ENCODE measurements at regions not wholly inside any gene's neighbourhood (a gene's known extent, or its start where the extent isn't known, plus 50 kb on each side); places are given as distances from the start of the nearest gene placed in this dataset.

DNA sequence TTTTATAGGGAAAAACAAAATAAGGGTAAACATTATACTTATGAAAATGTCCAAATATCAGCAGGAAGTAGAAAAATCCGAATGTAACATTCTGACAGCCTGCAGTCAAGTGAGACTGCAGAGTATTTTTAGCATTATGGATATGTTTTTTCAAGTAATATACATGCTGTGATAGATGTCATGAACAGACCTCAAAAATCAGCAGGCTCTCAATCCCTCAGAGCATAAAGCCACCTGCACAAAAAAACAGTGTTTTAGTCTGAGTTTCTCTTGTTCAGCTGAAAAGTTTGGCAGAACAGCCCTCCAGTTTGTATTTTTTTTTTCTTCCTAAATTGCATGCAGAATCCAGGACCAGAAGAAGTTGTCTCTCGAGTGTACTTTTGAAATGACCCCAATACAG is 219.1 kb upstream of the FMN2 start:
- DNase-seq (ENCODE audit: low read depth) = no peak

DNA sequence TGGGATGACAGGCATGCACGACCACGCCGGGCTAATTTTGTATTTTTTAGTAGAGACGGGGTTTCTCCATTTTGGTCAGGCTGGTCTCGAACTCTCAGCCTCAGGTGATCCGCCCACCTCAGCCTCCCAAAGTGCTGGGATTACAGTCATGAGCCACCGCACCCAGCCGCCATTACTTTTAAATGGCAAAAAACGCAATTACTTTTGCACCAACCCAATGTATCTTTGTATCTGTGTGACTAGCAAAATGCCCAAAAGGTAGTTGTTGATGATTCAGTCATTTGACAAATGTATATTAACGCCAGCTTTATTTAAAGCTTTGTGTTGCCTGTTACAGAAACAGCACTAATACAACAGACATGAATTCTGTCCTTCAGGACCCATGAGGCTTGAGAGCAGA is 216.9 kb upstream of the FMN2 start:
- no peak for DNase-seq (ENCODE audit: low read depth)

DNA sequence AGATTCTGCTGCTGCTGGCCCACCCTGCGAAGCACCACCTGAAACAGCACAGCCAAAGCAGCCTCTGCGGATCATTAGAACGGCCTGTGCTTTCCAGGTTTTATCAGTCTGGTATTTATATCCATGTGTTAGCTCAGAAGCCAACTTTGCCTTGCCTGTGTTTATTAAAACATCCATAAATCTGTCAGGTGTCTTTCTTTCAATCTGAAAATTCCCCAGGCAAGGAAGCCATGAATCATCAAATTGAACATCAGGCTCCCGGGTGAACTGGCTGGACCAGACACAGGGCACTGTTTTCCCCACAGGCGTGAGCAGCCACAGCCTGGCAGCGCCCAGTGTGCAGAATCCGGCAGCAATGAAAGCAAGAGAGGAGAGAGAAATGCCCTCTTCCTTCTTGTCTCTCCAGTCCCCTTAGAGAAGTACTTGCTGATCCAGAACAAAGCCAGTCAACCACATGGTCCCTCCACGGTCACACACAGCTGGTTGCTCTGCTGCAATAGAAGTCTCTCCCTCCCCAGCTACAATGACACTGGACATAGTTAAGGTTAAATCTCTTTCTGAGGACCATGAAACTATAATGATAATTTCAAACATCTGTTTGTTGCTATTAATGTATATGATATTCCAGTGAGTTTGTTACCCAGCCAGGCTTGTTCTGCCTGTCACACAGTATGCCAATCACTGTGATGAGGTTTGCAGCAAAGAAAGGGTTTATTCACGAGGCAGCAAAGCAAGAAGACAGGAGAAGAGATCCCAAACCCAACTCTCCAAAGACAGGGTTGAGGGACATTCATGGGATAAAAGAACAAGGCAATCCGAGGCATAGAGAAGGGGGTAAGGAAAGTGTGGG is 212.1 kb upstream of the FMN2 start:
- no peak for DNase-seq (ENCODE audit: low read depth)

DNA sequence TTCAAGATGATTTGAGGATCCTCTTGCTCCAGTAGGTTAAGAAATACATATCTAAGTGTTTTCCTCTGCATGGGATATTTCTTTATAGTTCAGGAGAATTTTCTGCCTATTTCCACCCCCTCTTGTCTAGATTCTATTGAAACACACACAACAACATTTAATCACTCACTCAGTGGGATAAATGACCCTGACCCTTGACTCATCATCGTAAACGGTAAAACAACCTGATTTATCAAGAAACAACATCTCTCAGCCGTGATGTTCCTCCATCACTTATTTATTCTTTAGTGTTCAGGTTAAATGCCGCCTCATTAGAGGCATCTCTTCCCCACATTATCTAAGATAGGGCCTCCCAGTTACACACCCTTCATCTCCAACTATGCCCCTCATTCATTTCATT is 208.7 kb upstream of the FMN2 start:
- DNase-seq (ENCODE audit: low read depth) = no peak

DNA sequence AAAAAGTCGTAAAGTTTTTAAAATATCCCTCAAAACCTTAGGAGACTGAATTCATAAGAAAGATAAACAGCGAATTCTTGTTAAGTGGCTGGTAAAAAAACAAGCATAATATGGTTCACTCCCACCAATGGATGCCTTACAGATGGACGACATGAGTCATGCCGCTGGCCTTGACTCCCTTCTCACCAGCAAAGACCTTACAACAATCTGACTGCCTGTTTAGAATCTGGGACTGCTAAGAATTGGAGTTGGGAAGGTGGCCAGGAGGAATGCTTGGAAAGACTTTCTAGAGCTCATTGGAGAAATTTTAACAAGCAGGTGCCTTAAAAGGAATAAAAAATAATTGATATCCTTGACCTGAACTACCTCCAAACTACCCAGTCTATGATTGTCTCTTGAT is 206.9 kb upstream of the FMN2 start:
- DNase-seq (ENCODE audit: low read depth) = peak; percentile 6

DNA sequence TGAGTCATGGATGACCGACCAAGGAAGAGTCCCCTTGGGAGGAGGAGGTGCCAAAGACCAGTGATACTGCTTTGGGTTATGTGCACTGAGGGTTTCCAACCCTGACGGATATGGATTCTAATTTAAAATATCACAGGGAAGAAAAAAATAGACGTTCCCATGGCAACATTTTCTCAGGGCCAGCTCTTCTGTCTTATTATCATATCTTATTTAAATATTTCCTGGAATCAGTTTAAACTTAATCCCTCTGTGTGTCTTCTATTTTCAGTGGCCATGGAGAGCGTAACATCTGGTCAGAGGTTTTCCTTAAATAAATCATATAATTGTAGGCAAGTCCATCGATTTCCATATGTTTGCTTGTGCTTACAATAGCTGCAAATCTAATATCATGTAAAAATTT is 205.4 kb upstream of the FMN2 start:
- no peak for DNase-seq (ENCODE audit: low read depth)

DNA sequence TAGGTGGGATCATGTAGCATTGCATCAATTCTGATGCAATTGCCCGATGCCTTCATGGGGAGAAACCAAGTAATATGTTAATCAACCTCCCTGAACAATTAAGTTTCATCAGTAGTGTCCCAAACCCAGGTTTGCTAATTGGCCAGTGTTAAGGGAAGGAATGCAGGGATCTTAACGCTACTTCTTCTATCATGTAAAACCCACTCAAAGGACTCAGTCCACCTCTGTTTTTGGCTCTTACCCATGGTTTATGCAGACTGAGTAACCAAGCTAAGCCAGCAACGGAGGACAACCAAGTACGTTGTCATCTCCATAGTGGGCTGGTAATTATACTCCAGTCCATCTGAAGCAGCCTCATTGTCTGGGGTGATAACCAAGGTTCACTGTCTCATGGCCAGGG is 203.0 kb upstream of the FMN2 start:
- no peak for DNase-seq (ENCODE audit: low read depth)

DNA sequence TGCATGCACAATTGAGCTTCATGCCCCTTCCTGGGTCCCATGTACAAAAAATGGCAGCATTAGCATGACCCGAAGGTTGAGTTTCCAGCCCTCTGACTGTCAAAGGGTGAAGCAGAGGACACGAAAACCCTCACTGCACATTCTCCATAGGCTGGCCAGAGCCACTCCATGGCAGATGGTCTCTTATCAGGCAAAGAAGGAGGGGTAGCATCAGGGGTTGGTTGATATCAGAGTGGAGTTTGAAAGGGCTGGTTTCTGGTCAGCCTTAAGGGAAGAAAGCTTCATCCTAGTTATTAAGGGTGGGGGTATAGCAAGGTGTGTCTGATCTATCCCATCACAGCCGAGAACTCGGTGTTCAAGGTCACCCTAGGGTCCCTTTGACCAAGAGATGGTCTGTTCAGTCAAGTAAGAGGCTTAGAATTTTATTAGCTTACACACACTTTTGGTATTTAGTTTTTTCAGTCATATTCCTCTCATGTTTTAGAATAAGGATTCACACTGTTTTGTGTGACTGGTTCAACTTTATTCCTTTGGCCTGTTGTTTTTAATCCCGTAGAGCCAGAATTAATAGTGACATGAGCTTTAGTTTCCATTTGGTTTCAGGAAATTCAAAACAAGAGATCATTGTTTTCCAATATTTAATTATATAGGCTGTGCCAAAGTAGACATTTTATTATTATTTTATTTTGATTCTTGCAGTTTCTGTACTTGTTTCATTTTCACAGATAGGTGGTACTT is 199.9 kb upstream of the FMN2 start:
- no peak for DNase-seq (ENCODE audit: low read depth)

DNA sequence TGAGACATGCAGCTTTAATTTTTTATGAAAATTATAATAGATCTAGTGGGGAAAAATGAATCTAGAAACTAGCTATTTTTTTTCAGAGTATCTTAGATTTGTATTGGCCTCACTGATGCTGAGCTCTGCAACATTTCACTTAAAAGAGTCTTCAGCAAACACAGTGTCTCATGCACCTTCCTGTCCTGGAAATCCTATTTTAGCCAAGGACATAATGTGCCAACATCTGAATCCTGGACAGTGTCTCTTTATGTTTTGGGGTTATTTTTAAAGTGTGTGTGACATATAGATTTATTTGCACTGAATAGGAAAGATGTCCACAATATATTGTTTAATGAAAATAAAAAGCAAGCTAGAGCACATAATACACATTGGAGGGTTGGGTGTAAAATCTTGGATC is 199.1 kb upstream of the FMN2 start:
- DNase-seq (ENCODE audit: low read depth) = no peak

DNA sequence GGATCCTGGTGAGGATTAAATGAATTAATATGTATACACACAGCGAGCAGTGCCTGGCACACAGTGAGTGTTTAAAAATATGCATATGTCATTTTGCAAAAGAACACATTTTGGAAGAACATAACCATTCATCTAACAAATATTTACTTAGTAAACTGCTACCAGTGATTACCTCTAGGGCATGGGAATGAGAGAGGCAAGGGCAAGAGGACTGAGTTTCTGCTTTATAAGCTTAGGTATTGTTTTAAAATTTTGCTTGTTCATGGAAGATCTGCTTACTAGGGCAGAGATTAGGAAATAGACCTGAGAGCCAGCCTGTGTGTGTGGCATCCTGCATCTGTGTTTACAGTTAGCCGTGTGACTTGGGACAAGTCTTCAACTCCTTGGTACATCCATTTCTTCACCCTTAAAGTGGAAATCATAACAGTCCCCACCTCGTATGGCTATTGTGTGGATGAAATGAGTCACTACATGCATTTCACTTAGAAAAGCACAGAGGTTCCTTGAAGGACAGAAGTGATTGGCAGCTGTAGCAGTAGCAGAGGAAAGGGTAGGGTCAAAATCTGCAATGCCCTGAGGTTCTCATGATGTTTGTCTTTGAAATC is 198.5 kb upstream of the FMN2 start:
- DNase-seq (ENCODE audit: low read depth) = no peak

DNA sequence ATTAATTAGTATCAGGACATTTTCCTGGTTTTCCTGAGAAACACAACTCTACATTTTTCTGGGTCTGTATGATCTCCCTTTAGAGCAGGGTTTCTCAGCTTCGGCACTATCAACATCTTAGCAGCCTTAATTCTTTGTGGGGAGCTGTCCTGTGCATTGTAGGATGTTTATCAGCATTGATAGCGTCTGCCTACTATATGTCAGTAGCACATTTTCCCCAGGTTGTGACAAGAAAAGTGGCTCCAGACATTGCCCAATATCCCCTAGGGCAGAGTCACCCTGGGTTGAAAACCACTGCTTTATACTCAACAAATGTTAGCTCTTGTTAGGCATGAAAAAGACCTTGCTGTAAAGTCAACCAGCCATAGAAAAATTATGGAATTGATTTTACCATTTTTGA is 195.1 kb upstream of the FMN2 start:
- no peak for DNase-seq (ENCODE audit: low read depth)

DNA sequence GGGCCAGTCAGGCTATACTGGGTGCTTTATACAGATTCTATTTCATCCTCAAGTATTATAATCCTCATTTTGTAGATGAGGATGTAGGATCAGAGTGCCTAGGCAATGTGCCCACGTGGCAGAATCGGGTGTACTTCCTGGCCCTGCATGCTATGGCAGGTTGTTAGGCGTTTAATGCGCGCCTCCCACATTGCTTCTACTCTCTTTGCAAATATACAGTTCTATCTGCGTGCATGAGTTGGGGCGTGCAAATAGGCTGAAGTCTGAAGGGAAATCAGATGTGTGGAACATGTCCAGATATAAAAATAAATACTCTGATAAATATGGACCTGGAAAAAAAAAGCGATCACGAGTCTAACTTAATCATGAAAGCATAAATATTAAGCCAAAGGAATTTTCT is 194.7 kb upstream of the FMN2 start:
- DNase-seq (ENCODE audit: low read depth) = no peak

DNA sequence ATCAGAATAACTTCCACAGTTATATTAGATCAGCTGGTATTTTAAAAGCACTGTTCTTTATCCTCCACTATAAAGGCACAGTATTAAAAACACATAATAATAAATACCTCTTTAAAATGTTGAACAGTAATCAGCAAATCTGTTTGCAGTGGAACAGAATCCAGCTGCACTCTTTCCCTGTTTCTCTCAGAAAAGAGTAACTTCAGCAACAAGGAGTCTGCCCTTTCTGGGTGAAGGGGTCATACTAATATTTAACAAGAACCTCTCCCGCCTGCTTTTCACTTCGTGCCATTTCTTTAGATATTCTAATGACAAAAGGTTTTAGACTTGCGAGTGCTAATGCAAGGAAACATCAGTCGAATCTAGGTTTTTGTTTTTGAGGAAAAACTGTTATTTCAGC is 194.2 kb upstream of the FMN2 start:
- no peak for DNase-seq (ENCODE audit: low read depth)

DNA sequence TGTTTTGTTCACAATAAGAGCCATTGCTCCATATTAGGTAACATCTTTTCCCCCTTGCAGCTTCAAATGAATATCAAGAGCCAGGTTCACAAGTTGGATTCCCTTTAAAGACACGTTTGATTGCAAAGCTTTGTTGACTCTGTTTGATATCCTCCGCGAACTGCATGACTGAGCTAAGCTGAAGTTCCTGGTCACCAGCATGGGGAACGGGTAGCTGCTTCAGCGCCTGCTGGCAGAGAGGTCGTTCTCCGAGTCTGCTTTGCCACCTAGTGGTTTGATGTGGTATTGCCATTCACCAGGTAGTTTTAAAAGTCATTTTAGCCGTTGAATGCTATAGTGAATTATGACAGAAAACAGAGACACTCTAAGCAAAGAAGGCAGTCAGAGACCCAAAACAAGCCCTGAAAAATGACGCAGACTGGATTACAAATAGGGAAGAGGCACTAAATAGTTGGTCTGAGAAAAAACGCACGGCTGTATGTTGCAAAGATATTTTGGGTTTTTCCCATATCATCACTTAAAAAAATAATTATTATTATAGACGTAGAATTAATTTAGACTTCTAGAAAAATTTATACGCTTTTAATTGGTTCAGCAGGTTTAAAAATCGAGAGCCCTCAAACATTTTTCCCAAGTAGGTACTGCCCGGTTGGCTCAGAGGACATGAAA is 193.5 kb upstream of the FMN2 start:
- peak; percentile 67 for DNase-seq (ENCODE audit: low read depth)

DNA sequence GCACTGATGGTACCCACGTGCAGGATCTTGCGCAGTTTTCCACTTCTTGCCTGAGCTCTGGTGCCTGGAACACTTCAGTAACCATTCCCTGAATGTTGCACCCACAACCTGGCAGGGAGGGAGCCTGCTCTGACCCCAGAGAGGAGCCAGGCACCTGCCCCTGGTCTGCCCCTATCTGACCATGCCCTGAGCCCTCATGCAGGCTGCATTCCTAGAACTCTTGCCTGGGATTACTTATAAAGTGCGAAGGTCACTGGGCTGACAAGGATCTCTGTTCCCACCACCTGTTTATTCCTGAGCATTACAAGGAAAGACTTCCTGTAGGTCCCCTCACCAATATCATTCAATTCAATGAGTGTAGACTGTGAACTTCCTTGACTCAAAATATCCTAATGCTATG is 191.9 kb upstream of the FMN2 start:
- DNase-seq (ENCODE audit: low read depth) = no peak

DNA sequence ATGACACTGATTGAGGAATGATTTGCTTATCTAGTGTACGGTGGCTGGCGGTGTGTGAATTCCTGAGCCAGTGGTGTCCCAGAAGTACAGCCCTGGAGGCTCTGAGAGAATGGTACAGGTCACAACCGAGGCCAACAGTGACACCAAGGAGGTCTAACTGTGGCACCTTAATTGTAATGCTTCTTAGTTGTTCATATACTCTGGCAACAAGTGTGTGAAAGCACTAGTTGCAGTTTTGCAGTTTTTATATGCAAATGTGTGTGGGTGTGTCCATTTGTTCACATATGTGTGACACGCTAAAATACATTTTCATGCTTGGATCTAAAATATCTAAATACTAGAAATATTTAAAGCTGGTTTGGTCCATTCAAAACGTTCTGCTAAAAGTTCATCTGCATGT is 185.3 kb upstream of the FMN2 start:
- DNase-seq (ENCODE audit: low read depth) = no peak

DNA sequence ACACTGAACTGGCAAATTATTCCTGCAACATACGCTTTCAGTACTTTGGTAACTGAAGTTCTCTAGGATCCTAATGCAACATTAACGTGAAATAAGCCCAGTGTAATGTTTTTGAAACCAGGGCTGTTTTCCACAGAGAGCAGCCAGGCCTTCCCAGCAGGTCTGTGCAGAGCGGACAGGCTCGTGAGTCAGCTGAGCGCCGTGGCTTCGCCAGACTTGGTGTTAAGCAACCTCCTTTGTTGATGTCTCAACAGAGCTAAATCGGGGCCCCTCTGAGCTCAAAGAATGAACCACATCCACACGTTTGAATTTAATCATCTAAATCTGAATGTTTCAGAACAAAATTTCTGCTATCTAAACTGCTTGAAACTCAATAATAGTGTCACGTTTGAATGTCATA is 181.8 kb upstream of the FMN2 start:
- no peak for DNase-seq (ENCODE audit: low read depth)

DNA sequence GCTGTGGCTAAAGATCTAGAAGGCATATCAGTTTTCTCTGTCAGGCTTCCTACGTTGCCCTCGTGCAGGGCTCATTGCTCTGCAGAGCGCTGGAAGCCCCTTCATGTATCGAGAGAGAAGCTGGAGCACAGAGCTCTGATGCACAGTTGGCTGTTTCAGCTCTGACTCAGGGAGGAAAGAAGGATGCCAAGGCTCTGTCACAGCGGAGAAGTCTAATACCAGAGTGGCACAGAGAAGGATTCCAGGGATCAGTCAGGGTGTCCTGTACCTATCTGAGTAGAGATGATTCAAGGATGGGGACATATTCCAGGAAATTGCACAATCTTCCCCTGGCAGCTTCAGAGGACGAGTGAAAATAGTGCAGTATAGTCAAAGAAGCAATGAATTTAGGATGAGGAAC is 179.2 kb upstream of the FMN2 start:
- DNase-seq (ENCODE audit: low read depth) = peak; percentile 45

DNA sequence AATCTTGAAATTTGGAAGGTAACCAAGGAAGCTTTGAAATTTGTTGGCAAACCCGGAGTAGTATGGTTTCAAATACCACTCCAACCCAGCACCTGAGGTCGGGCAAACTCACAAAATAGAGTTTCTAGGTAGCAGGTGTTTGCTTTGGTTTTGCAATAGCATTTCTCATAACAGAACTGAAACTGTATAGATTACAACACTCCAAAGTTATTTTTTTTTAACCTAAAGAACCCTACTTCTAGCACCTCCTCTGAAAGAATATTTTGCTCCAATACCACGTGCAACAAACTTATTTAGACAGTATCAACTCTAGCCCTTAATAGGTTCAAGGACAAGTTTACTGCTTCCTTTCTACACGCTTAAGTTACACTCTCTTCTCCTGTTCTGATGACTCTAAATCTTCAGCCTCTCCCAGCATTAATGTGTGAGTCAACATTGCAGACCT is 178.5 kb upstream of the FMN2 start:
- no peak for DNase-seq (ENCODE audit: low read depth)

DNA sequence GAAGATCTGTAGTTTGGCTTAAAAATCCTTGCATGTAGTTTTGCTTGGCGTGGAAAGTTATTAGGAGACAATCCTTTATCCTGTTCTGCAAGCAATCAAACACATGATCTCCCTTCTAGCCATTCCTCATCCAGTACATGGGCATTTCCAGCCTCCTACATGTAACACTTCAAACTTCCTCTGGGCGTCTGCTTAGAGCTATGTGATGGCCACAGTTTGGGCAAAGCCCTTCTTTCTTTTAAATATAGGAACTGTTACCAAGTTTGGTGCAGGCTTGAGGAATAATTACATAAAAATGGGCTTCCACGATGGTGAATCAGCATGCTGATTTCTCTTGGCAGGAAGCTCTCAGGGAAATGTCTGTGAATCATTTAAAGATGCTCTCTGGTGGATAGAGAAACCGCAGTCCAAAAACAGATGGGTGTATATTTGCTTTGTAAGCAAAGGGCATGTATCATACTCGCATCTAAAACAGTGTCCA is 176.9 kb upstream of the FMN2 start:
- DNase-seq (ENCODE audit: low read depth) = peak; percentile 94

DNA sequence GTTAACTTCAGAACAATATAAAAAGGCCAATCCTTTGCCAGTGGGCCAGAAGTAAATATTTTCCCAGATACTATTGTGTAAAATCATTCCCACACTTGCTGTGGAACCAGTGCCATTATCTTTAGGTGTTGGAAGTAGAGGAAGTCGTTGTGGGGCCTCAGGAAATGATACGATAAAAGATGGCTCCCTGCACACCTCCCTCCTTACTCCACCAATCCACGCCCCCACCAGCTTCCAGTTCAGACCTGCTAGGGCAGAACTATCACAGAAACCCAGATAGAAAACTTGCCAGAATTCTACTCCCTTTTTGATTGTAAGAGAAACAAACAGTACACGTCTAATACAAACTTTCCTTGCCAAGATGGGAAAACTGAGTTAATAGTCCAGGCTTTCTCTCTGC is 173.0 kb upstream of the FMN2 start:
- no peak for DNase-seq (ENCODE audit: low read depth)

DNA sequence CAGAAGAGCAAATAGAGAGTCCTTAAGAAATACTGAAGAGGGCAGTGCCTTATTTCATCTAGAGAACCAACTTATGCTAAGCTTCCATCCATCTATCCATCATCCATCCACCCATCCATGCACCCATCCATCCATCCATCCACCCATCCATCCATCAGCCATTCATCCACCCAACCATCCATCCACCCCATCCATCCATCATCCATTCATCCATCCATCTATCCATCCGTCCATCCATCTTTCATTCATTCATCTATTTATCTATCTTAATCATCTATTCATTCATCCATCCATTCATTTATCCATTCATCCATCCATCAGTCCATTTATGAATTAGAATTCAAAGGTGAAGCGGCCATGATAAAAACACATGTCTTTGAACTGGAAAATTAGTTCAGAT is 171.5 kb upstream of the FMN2 start:
- no peak for DNase-seq (ENCODE audit: low read depth)
